ENCODE measurements at regions not wholly inside any gene's neighbourhood (a gene's known extent, or its start where the extent isn't known, plus 50 kb on each side); places are given as distances from the start of the nearest gene placed in this dataset.

- no peak overlapping the region for H3K4me3 ChIP-seq
- intact Hi-C loops (cut with DNase I; ENCODE audit: low total_unique reads) = no loop called here
- H3K27ac ChIP-seq = no peak overlapping the region
- no peaks in the 10 kb centered on the region for H3K27me3 ChIP-seq (replicated peaks in 1 of 7)
- no peaks in the 10 kb centered on the region for H3K4me1 ChIP-seq
- TF ChIP-seq POLR2A (IDR thresholded peaks at IDR 0.05) (no peak), POLR2AphosphoS5 (IDR thresholded peaks at IDR 0.05) (no peak), CTCF (IDR thresholded peaks at IDR 0.05 in 8 of 11, conservative IDR thresholded peaks at IDR 0.05 in 3 of 11) (no peak)
- H3K9me3 ChIP-seq = peaks cover 0 to 18% (median 12%) of the 10 kb centered on the region in 8 donors
- no peaks in the 10 kb centered on the region for H3K36me3 ChIP-seq
- no peak for DNase-seq
- 67 to 91% (median 73%) methylated on average over 1 of the region's 1 CpG for WGBS, 5 donors
Measured at GRCh38 chr21:20311234-20311787, 686.9 kb upstream of the NCAM2 start.

- H3K9me3 ChIP-seq = peaks cover 0 to 25% (median 15%) of the 10 kb centered on the region in 8 donors
- no peak overlapping the region for H3K4me3 ChIP-seq
- no peaks in the 10 kb centered on the region for H3K27me3 ChIP-seq (replicated peaks in 1 of 7)
- 73 to 85% (median 82%) methylated on average over 3 of the region's 3 CpGs for WGBS, 5 donors
- intact Hi-C loops (cut with DNase I; ENCODE audit: low total_unique reads) = no loop called here
- H3K27ac ChIP-seq = no peak overlapping the region
- TF ChIP-seq POLR2AphosphoS5 (IDR thresholded peaks at IDR 0.05) (no peak), POLR2A (IDR thresholded peaks at IDR 0.05) (no peak), CTCF (IDR thresholded peaks at IDR 0.05 in 8 of 11, conservative IDR thresholded peaks at IDR 0.05 in 3 of 11) (no peak)
- H3K36me3 ChIP-seq = no peaks in the 10 kb centered on the region
- H3K4me1 ChIP-seq = no peaks in the 10 kb centered on the region
- DNase-seq = no peak
Measured at GRCh38 chr21:20313013-20313412, 685.2 kb upstream of the NCAM2 start.

- no peak overlapping the region for H3K27ac ChIP-seq
- H3K9me3 ChIP-seq = peaks cover 0 to 25% (median 15%) of the 10 kb centered on the region in 8 donors
- no peak for DNase-seq
- no peak overlapping the region for H3K4me3 ChIP-seq
- no peaks in the 10 kb centered on the region for H3K27me3 ChIP-seq (replicated peaks in 1 of 7)
- intact Hi-C loops (cut with DNase I; ENCODE audit: low total_unique reads) = no loop called here
- 81 to 95% (median 86%) methylated on average over 1 of the region's 1 CpG for WGBS, 5 donors
- no peak for TF ChIP-seq CTCF (IDR thresholded peaks at IDR 0.05 in 8 of 11, conservative IDR thresholded peaks at IDR 0.05 in 3 of 11)
- no peak for TF ChIP-seq POLR2A (IDR thresholded peaks at IDR 0.05)
- no peak for TF ChIP-seq POLR2AphosphoS5 (IDR thresholded peaks at IDR 0.05)
- H3K4me1 ChIP-seq = no peaks in the 10 kb centered on the region
- no peaks in the 10 kb centered on the region for H3K36me3 ChIP-seq
Measured at GRCh38 chr21:20315042-20315441, 683.2 kb upstream of the NCAM2 start.

- no peak for TF ChIP-seq POLR2A (IDR thresholded peaks at IDR 0.05)
- no peak for TF ChIP-seq CTCF (IDR thresholded peaks at IDR 0.05 in 8 of 11, conservative IDR thresholded peaks at IDR 0.05 in 3 of 11)
- TF ChIP-seq POLR2AphosphoS5 (IDR thresholded peaks at IDR 0.05) = no peak
- Histone ChIP-seq H3K9me3 (peaks cover 0 to 20% (median 1%) of the 10 kb centered on the region in 8 donors), H3K27me3 (replicated peaks in 1 of 7) (no peaks in the 10 kb centered on the region), H3K36me3 (no peaks in the 10 kb centered on the region), H3K4me1 (no peaks in the 10 kb centered on the region), H3K27ac (no peak overlapping the region), H3K4me3 (no peak overlapping the region)
- DNase-seq = no peak
- intact Hi-C loops (cut with DNase I; ENCODE audit: low total_unique reads) = no loop called here
- WGBS, 5 donors = 88 to 95% (median 91%) methylated on average over 6 of the region's 6 CpGs
Measured at GRCh38 chr21:20329636-20330035, 668.6 kb upstream of the NCAM2 start.
